ENCODE measurements at regions not wholly inside any gene's neighbourhood (a gene's known extent, or its start where the extent isn't known, plus 50 kb on each side); places are given as distances from the start of the nearest gene placed in this dataset.
A peak's percentile ranks its signal among the peaks of the same experiment; 100 is the strongest.

- no peak for TF ChIP-seq CTCF (IDR thresholded peaks at IDR 0.05)
- no peak overlapping the region for H3K27ac ChIP-seq
- H3K4me1 ChIP-seq, result no peaks in the 10 kb centered on the region
- H3K27me3 ChIP-seq, result no peaks in the 10 kb centered on the region
- H3K4me3 ChIP-seq, result no peak overlapping the region
- intact Hi-C loops (cut with DNase I), result no loop called here
- DNase-seq (peak in 1 of 4 donors; percentile 12), ATAC-seq (no peak)
- H3K9me3 ChIP-seq, result peaks cover 0 to 11% of the 10 kb centered on the region in 2 donors
- H3K36me3 ChIP-seq, result no peaks in the 10 kb centered on the region
Observed at GRCh38 chr7:68434857-68435256, 1163.4 kb upstream of the AUTS2 start.

GRCh38 chr7:68438016-68438415, 1160.3 kb upstream of the AUTS2 start:
- Histone ChIP-seq H3K27me3 (no peaks in the 10 kb centered on the region), H3K4me1 (no peaks in the 10 kb centered on the region), H3K9me3 (peaks cover 0 to 16% of the 10 kb centered on the region in 2 donors), H3K36me3 (no peaks in the 10 kb centered on the region), H3K4me3 (no peak overlapping the region), H3K27ac (no peak overlapping the region)
- no peak for TF ChIP-seq CTCF (IDR thresholded peaks at IDR 0.05)
- intact Hi-C loops (cut with DNase I), result no loop called here
- DNase-seq (no peak), ATAC-seq (no peak)

- Histone ChIP-seq H3K9me3 (peaks cover 0 to 16% of the 10 kb centered on the region in 2 donors), H3K4me1 (no peaks in the 10 kb centered on the region), H3K36me3 (no peaks in the 10 kb centered on the region), H3K4me3 (no peak overlapping the region), H3K27me3 (no peaks in the 10 kb centered on the region), H3K27ac (no peak overlapping the region)
- intact Hi-C loops (cut with DNase I), result no loop called here
- DNase-seq, result no peak
- no peak for TF ChIP-seq CTCF (IDR thresholded peaks at IDR 0.05)
- ATAC-seq, result no peak
Observed at GRCh38 chr7:68438811-68439210, 1159.5 kb upstream of the AUTS2 start.

- H3K27ac ChIP-seq, result no peak overlapping the region
- H3K27me3 ChIP-seq, result no peaks in the 10 kb centered on the region
- H3K4me1 ChIP-seq, result no peaks in the 10 kb centered on the region
- DNase-seq (no peak), ATAC-seq (no peak)
- no peak for TF ChIP-seq CTCF (IDR thresholded peaks at IDR 0.05)
- H3K36me3 ChIP-seq, result no peaks in the 10 kb centered on the region
- H3K4me3 ChIP-seq, result no peak overlapping the region
- intact Hi-C loops (cut with DNase I), result no loop called here
- H3K9me3 ChIP-seq, result peaks cover 0 to 16% of the 10 kb centered on the region in 2 donors
Observed at GRCh38 chr7:68439897-68440296, 1158.4 kb upstream of the AUTS2 start.

GRCh38 chr7:68440866-68441265, 1157.4 kb upstream of the AUTS2 start:
- no peak overlapping the region for H3K4me3 ChIP-seq
- DNase-seq (peak in 2 of 4 donors; percentile 40 to 59), ATAC-seq (no peak)
- H3K27ac ChIP-seq, result no peak overlapping the region
- H3K36me3 ChIP-seq, result no peaks in the 10 kb centered on the region
- no peaks in the 10 kb centered on the region for H3K4me1 ChIP-seq
- no peaks in the 10 kb centered on the region for H3K27me3 ChIP-seq
- intact Hi-C loops (cut with DNase I), result no loop called here
- no peak for TF ChIP-seq CTCF (IDR thresholded peaks at IDR 0.05)
- H3K9me3 ChIP-seq, result peaks cover 0 to 17% of the 10 kb centered on the region in 2 donors
